PC-9 (cell line): ENCODE measurements at regions not wholly inside any gene's neighbourhood (a gene's known extent, or its start where the extent isn't known, plus 50 kb on each side); places are given as distances from the start of the nearest gene placed in this dataset.

Experiments
- BruUV-seq: library from RNA; stranded (reverse); fragments of 400-500 nt; replicated peaks from 2 replicates; lab custom pipeline; 2021; lab: Mats Ljungman, UMichigan
- CTCF ChIA-PET: fragments of 300-600 bp; sonication (Branson Sonifier 250); formaldehyde crosslinking; loops from one replicate; lab custom pipeline; 2022; ENCODE audit warnings: antibody characterized with exemption; lab: Charles Lee
- POLR2A ChIA-PET: fragments of 300-600 bp; sonication (Branson Sonifier 250); formaldehyde crosslinking; loops from one replicate; lab custom pipeline; 2022; ENCODE audit warnings: antibody characterized with exemption; ENCODE audit not compliant: unreplicated experiment; lab: Charles Lee
- DNase-seq, 2 experiments: peaks; one replicate each; pipeline versions ENCODE4 v3.0.0 to v3.0.0-alpha.2; 2015 to 2022; ENCODE audit warnings: mixed read lengths in 1 of 2
- H2AFZ ChIP-seq: fragments of 200-600 bp; sonication (generic); 2 replicates; pipeline ENCODE4 v1.8.1; 2017; ENCODE audit warnings: antibody characterized with exemption
- H3F3A ChIP-seq: fragments of 200-600 bp; sonication (generic); 2 replicates; pipeline ENCODE4 v1.8.1; 2017; ENCODE audit warnings: antibody characterized with exemption, mild to moderate bottlenecking, low read depth; ENCODE audit not compliant: insufficient read depth
- H3K27ac ChIP-seq: fragments of 200-600 bp; sonication (generic); 2 replicates; pipeline ENCODE4 v1.6.1; 2016; ENCODE audit warnings: mixed run types
- H3K27me3 ChIP-seq: fragments of 200-600 bp; sonication (generic); 2 replicates; pipeline ENCODE4 v1.6.1; 2016; ENCODE audit warnings: low read depth, mixed run types; ENCODE audit not compliant: insufficient read depth
- H3K36me3 ChIP-seq: fragments of 200-600 bp; sonication (generic); 2 replicates; pipeline ENCODE4 v1.6.1; 2016; ENCODE audit warnings: low read depth, mixed run types
- H3K4me1 ChIP-seq: fragments of 200-600 bp; sonication (generic); replicated peaks from 2 replicates; pipeline ENCODE4 v1.6.1; 2016; ENCODE audit warnings: mixed run types; ENCODE audit not compliant: insufficient read depth
- H3K4me2 ChIP-seq: fragments of 200-600 bp; sonication (generic); 2 replicates; pipeline ENCODE4 v1.6.1; 2017; ENCODE audit warnings: mixed run types
- H3K4me3 ChIP-seq: fragments of 200-600 bp; sonication (generic); 2 replicates; pipeline ENCODE4 v1.6.1; 2016; ENCODE audit warnings: mixed run types
- H3K79me2 ChIP-seq: fragments of 200-600 bp; sonication (generic); 2 replicates; pipeline ENCODE4 v1.6.1; 2017; ENCODE audit warnings: low read depth, mixed run types
- H3K9me2 ChIP-seq: fragments of 200-600 bp; sonication (generic); 2 replicates; pipeline ENCODE4 v1.8.1; 2017; ENCODE audit warnings: mild to moderate bottlenecking; ENCODE audit not compliant: insufficient read depth
- H3K9me3 ChIP-seq: fragments of 200-600 bp; sonication (generic); 2 replicates; pipeline ENCODE4 v1.8.1; 2016; ENCODE audit warnings: low read depth; ENCODE audit not compliant: insufficient read depth
- H4K20me1 ChIP-seq: fragments of 200-600 bp; sonication (generic); 2 replicates; pipeline ENCODE4 v1.8.1; 2017; ENCODE audit not compliant: insufficient read depth
- EZH2 ChIP-seq: fragments of 200-600 bp; sonication (generic); IDR thresholded peaks from 2 replicates; pipeline ENCODE4 v1.8.0; 2017; ENCODE audit warnings: antibody characterized with exemption, low read depth
- intact Hi-C: fragments of 100-400 bp; cut with micrococcal nuclease; formaldehyde crosslinking; loops from one replicate; pipeline ENCODE4 v1.10.0; 2022; ENCODE audit not compliant: unreplicated experiment
- TF ChIP-seq, protein P1 (sequence below): fragments of 200-600 bp; sonication (generic); conservative IDR thresholded peaks from 2 replicates; pipeline ENCODE4 v1.6.1; 2017; ENCODE audit warnings: mixed run types, antibody characterized with exemption, mild to moderate bottlenecking, moderate library complexity

DNA sequence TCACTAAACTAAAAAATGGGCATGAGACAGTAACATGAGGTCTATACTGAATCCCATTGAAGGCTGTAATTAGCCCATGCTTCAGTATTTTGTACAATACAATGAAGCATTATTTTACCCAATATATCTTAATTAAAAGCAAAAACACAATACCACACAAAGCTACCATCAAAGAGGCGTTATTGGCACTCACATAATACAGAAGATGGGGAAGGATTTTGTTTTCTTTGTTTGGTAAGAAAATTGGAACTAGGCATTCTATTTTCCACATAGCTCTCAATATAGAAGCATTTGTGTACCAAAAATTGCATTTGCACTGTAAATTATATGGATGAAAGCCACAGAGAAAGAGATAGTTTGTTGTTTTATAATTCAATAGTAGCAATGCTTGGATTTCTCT lies 761.0 kb downstream of the EFNA5 start:
- 0 out of 2 replicates have a peak, but pooled peaks cover 4% of the 10 kb centered on the region for H3K9me2 ChIP-seq
- DNase-seq, result no peak
- H3K79me2 ChIP-seq, result no peaks in the 10 kb centered on the region
- H3K36me3 ChIP-seq, result no peaks in the 10 kb centered on the region
- no peak overlapping the region for H2AFZ ChIP-seq
- H3K27me3 ChIP-seq, result no peaks in the 10 kb centered on the region
- no peaks in the 10 kb centered on the region for H3F3A ChIP-seq
- H3K4me3 ChIP-seq, result no peak overlapping the region
- no peaks in the 10 kb centered on the region for H3K9me3 ChIP-seq
- ChIA-PET CTCF (no interaction called here), POLR2A (no interaction called here)
- no TSS peak for BruUV-seq
- TF ChIP-seq EZH2, result no peak
- TF ChIP-seq, protein P1, sequence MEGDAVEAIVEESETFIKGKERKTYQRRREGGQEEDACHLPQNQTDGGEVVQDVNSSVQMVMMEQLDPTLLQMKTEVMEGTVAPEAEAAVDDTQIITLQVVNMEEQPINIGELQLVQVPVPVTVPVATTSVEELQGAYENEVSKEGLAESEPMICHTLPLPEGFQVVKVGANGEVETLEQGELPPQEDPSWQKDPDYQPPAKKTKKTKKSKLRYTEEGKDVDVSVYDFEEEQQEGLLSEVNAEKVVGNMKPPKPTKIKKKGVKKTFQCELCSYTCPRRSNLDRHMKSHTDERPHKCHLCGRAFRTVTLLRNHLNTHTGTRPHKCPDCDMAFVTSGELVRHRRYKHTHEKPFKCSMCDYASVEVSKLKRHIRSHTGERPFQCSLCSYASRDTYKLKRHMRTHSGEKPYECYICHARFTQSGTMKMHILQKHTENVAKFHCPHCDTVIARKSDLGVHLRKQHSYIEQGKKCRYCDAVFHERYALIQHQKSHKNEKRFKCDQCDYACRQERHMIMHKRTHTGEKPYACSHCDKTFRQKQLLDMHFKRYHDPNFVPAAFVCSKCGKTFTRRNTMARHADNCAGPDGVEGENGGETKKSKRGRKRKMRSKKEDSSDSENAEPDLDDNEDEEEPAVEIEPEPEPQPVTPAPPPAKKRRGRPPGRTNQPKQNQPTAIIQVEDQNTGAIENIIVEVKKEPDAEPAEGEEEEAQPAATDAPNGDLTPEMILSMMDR, result no peak
- H3K4me1 ChIP-seq, result no peaks in the 10 kb centered on the region
- no peaks in the 10 kb centered on the region for H4K20me1 ChIP-seq
- no peak overlapping the region for H3K4me2 ChIP-seq
- no peak overlapping the region for H3K27ac ChIP-seq
- intact Hi-C loops, result no loop called here

DNA sequence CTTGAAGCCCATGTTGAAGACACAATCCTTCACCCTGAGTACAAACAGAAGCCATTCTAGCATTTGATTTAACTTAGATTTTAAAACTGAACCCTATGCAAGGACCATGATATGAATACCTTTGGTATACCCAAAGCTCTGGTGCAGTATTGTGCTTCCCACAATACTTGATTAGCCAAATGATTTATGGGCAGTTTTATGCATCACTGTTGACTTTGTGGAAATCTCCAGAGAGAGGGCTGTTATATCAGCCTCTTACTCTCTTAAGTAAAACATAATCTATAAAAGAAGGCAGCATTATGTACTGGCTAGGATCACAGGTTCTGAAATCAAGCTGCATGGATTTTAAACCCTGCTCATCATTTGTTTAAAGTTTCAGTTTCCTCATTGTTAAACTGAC lies 762.8 kb downstream of the EFNA5 start:
- H3K27me3 ChIP-seq, result no peaks in the 10 kb centered on the region
- no peaks in the 10 kb centered on the region for H3K36me3 ChIP-seq
- 0 out of 2 replicates have a peak, but pooled peaks cover 4% of the 10 kb centered on the region for H3K9me2 ChIP-seq
- no peak overlapping the region for H3K27ac ChIP-seq
- DNase-seq, result no peak
- no peak overlapping the region for H3K4me3 ChIP-seq
- TF ChIP-seq EZH2, result no peak
- TF ChIP-seq, protein P1, result no peak
- no peaks in the 10 kb centered on the region for H3K9me3 ChIP-seq
- BruUV-seq, result no TSS peak
- CTCF ChIA-PET, result no interaction called here
- no peaks in the 10 kb centered on the region for H3K4me1 ChIP-seq
- H4K20me1 ChIP-seq, result no peaks in the 10 kb centered on the region
- POLR2A ChIA-PET, result no interaction called here
- H3F3A ChIP-seq, result no peaks in the 10 kb centered on the region
- intact Hi-C loops, result no loop called here
- H3K4me2 ChIP-seq, result no peak overlapping the region
- H3K79me2 ChIP-seq, result no peaks in the 10 kb centered on the region
- H2AFZ ChIP-seq, result no peak overlapping the region

DNA sequence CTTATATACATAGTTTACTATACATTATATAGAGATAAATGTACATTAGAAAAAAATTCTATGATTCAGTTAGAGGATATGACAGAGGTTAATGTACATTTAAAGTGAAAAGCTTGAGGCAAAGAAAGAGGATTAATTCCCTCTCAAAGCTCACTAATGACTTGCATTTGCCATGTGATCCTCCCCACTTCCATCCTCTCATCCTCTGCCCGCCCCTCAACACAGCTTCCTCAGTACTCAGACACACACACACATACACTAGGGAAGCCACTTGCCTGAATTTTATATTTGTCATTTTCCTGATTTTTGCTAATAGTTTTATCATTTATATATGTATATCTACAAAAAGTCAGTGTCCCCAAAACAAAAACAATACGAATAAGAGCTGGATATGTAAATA lies 764.5 kb downstream of the EFNA5 start:
- BruUV-seq, result no TSS peak
- Histone ChIP-seq H3K4me1 (no peaks in the 10 kb centered on the region), H3K9me2 (0 out of 2 replicates have a peak, but pooled peaks cover 4% of the 10 kb centered on the region), H3K27ac (no peak overlapping the region), H3K9me3 (no peaks in the 10 kb centered on the region), H4K20me1 (no peaks in the 10 kb centered on the region), H2AFZ (no peak overlapping the region), H3K79me2 (no peaks in the 10 kb centered on the region), H3K27me3 (no peaks in the 10 kb centered on the region), H3K4me2 (no peak overlapping the region), H3K4me3 (no peak overlapping the region), H3K36me3 (no peaks in the 10 kb centered on the region), H3F3A (no peaks in the 10 kb centered on the region)
- TF ChIP-seq, protein P1, result no peak
- TF ChIP-seq EZH2, result no peak
- no peak for DNase-seq
- intact Hi-C loops, result no loop called here
- ChIA-PET POLR2A (no interaction called here), CTCF (no interaction called here)
